Astrocyte (in vitro differentiated cells and primary cell): ENCODE measurements at regions not wholly inside any gene's neighbourhood (a gene's known extent, or its start where the extent isn't known, plus 50 kb on each side); places are given as distances from the start of the nearest gene placed in this dataset.

Experiments
- DNase-seq: peaks from one replicate; pipeline ENCODE4 v3.0.0-alpha.2; 2010; ENCODE audit warnings: low read depth
- FAIRE-seq: peaks from 2 replicates; lab custom pipeline; 2011; peaks lifted over from hg19 to GRCh38; lab: Jason Lieb, UNC
- H2AFZ ChIP-seq: 2 replicates; pipeline ENCODE4 v1.6.0; 2012; ENCODE audit warnings: low read depth, low read length, inconsistent platforms
- H3K27ac ChIP-seq: 2 replicates; pipeline ENCODE4 v1.5.1; 2011; ENCODE audit warnings: low read depth, low read length, inconsistent platforms
- H3K27me3 ChIP-seq: 2 replicates; pipeline ENCODE4 v1.6.0; 2011; ENCODE audit warnings: low read length, inconsistent platforms; ENCODE audit not compliant: insufficient read depth
- H3K36me3 ChIP-seq: 2 replicates; pipeline ENCODE4 v1.5.1; 2011; ENCODE audit warnings: low read length, inconsistent platforms; ENCODE audit not compliant: insufficient read depth
- H3K4me1 ChIP-seq: 2 replicates; pipeline ENCODE4 v1.5.1; 2011; ENCODE audit warnings: low read length, inconsistent platforms; ENCODE audit not compliant: insufficient read depth
- H3K4me2 ChIP-seq: 2 replicates; pipeline ENCODE4 v1.6.0; 2012; ENCODE audit warnings: low read length, inconsistent platforms
- H3K4me3 ChIP-seq: 2 replicates; pipeline ENCODE4 v1.5.1; 2011; ENCODE audit warnings: low read depth, mild to moderate bottlenecking, low read length, inconsistent platforms; ENCODE audit not compliant: insufficient read depth
- H3K79me2 ChIP-seq: 2 replicates; pipeline ENCODE4 v1.6.0; 2012; ENCODE audit warnings: mild to moderate bottlenecking, low read length, inconsistent platforms; ENCODE audit not compliant: insufficient read depth
- H3K9ac ChIP-seq: 2 replicates; pipeline ENCODE4 v1.6.0; 2012; ENCODE audit warnings: mild to moderate bottlenecking, low read length, inconsistent platforms
- H3K9me3 ChIP-seq: 2 replicates; pipeline ENCODE4 v1.5.1; 2012; ENCODE audit warnings: low read depth, mild to moderate bottlenecking, low read length, inconsistent platforms; ENCODE audit not compliant: insufficient read depth
- H4K20me1 ChIP-seq: 2 replicates; pipeline ENCODE4 v1.6.0; 2012; ENCODE audit warnings: low read length, inconsistent platforms; ENCODE audit not compliant: insufficient read depth
- H3K27ac Mint-ChIP-seq: one replicate; pipeline ENCODE4 v1.8.0; 2021; ENCODE audit warnings: mild to moderate bottlenecking, mixed read lengths; ENCODE audit not compliant: unreplicated experiment
- H3K27me3 Mint-ChIP-seq: one replicate; pipeline ENCODE4 v1.8.0; 2021; ENCODE audit warnings: low read depth, mixed read lengths; ENCODE audit not compliant: unreplicated experiment
- H3K36me3 Mint-ChIP-seq: one replicate; pipeline ENCODE4 v1.8.0; 2021; ENCODE audit warnings: low read depth, mixed read lengths; ENCODE audit not compliant: unreplicated experiment
- H3K4me1 Mint-ChIP-seq: one replicate; pipeline ENCODE4 v1.8.0; 2021; ENCODE audit warnings: low read depth, mixed read lengths; ENCODE audit not compliant: unreplicated experiment
- H3K4me3 Mint-ChIP-seq: one replicate; pipeline ENCODE4 v1.8.0; 2021; ENCODE audit warnings: mild to moderate bottlenecking, moderate library complexity, mixed read lengths; ENCODE audit not compliant: unreplicated experiment
- H3K9me3 Mint-ChIP-seq: one replicate; pipeline ENCODE4 v1.8.0; 2021; ENCODE audit warnings: mild to moderate bottlenecking, mixed read lengths; ENCODE audit not compliant: unreplicated experiment
- CTCF ChIP-seq: IDR thresholded peaks from 2 replicates; pipeline ENCODE4 v1.5.1; 2011; ENCODE audit warnings: low read depth, mild to moderate bottlenecking, inconsistent platforms, low read length, moderate library complexity; ENCODE audit not compliant: insufficient read depth
- EZH2 ChIP-seq: IDR thresholded peaks from 2 replicates; pipeline ENCODE4 v1.6.1; 2012; ENCODE audit warnings: mild to moderate bottlenecking, low read length, inconsistent platforms; ENCODE audit not compliant: insufficient read depth

- no peaks in the 10 kb centered on the region for H3K4me1 ChIP-seq
- no peaks in the 10 kb centered on the region for H3K9me3 Mint-ChIP-seq
- H3K27ac ChIP-seq, result no peak overlapping the region
- no peaks in the 10 kb centered on the region for H3K9me3 ChIP-seq
- no peak for DNase-seq
- no peaks in the 10 kb centered on the region for H3K36me3 ChIP-seq
- no peak overlapping the region for H3K9ac ChIP-seq
- no peaks in the 10 kb centered on the region for H3K36me3 Mint-ChIP-seq
- H3K4me3 ChIP-seq, result no peak overlapping the region
- no peak for FAIRE-seq
- H3K27me3 ChIP-seq, result no peaks in the 10 kb centered on the region
- H3K4me3 Mint-ChIP-seq, result no peak overlapping the region
- no peaks in the 10 kb centered on the region for H3K79me2 ChIP-seq
- H3K27me3 Mint-ChIP-seq, result no peaks in the 10 kb centered on the region
- H3K4me1 Mint-ChIP-seq, result no peaks in the 10 kb centered on the region
- no peak overlapping the region for H3K27ac Mint-ChIP-seq
- no peaks in the 10 kb centered on the region for H4K20me1 ChIP-seq
- no peak overlapping the region for H3K4me2 ChIP-seq
- TF ChIP-seq EZH2, result no peak
- peak; percentile 20 for TF ChIP-seq CTCF
- H2AFZ ChIP-seq, result no peak overlapping the region
Measured at GRCh38 chr16:52068447-52069074, 478.4 kb downstream of the TOX3 start.

- no peaks in the 10 kb centered on the region for H3K9me3 ChIP-seq
- TF ChIP-seq EZH2 (no peak), CTCF (no peak)
- no peak overlapping the region for H3K9ac ChIP-seq
- H3K4me2 ChIP-seq, result no peak overlapping the region
- H3K27me3 ChIP-seq, result no peaks in the 10 kb centered on the region
- H3K27ac ChIP-seq, result no peak overlapping the region
- Mint-ChIP-seq H3K9me3 (peaks cover 2% of the 10 kb centered on the region), H3K4me3 (no peak overlapping the region), H3K27me3 (no peaks in the 10 kb centered on the region), H3K27ac (no peak overlapping the region), H3K36me3 (no peaks in the 10 kb centered on the region), H3K4me1 (no peaks in the 10 kb centered on the region)
- no peak overlapping the region for H2AFZ ChIP-seq
- no peak overlapping the region for H3K4me3 ChIP-seq
- H4K20me1 ChIP-seq, result no peaks in the 10 kb centered on the region
- H3K4me1 ChIP-seq, result no peaks in the 10 kb centered on the region
- DNase-seq (no peak), FAIRE-seq (no peak)
- no peaks in the 10 kb centered on the region for H3K36me3 ChIP-seq
- H3K79me2 ChIP-seq, result no peaks in the 10 kb centered on the region
Measured at GRCh38 chr16:52066962-52067361, 480.0 kb downstream of the TOX3 start.

- no peaks in the 10 kb centered on the region for H3K36me3 ChIP-seq
- no peak overlapping the region for H2AFZ ChIP-seq
- H3K27ac ChIP-seq, result no peak overlapping the region
- no peak overlapping the region for H3K4me3 ChIP-seq
- FAIRE-seq (no peak), DNase-seq (no peak)
- Mint-ChIP-seq H3K9me3 (no peaks in the 10 kb centered on the region), H3K4me3 (no peak overlapping the region), H3K27ac (no peak overlapping the region), H3K4me1 (peaks cover 11% of the 10 kb centered on the region), H3K36me3 (no peaks in the 10 kb centered on the region), H3K27me3 (no peaks in the 10 kb centered on the region)
- TF ChIP-seq EZH2 (no peak), CTCF (no peak)
- H3K4me1 ChIP-seq, result no peaks in the 10 kb centered on the region
- no peaks in the 10 kb centered on the region for H3K79me2 ChIP-seq
- H3K9me3 ChIP-seq, result no peaks in the 10 kb centered on the region
- no peaks in the 10 kb centered on the region for H3K27me3 ChIP-seq
- no peak overlapping the region for H3K4me2 ChIP-seq
- no peak overlapping the region for H3K9ac ChIP-seq
- no peaks in the 10 kb centered on the region for H4K20me1 ChIP-seq
Measured at GRCh38 chr16:52056259-52056658, 490.7 kb downstream of the TOX3 start.
